T-helper 17 cell (primary cell): ENCODE measurements at regions not wholly inside any gene's neighbourhood (a gene's known extent, or its start where the extent isn't known, plus 50 kb on each side); places are given as distances from the start of the nearest gene placed in this dataset.

Source experiments
- ATAC-seq: fragments of 150-1000 bp; cut with Tn5 transposase; 2 replicates; pipeline ENCODE4 v1.10.0; 2021; ENCODE audit warnings: mild to moderate bottlenecking, moderate library complexity
- DNase-seq, 3 donors: peaks; one replicate each; pipeline versions ENCODE4 v3.0.0 to v3.0.0-alpha.2; 2020 to 2021
- H3K9me3 ChIP-seq: one replicate; pipeline ENCODE4 v1.7.0; 2013; ENCODE audit warnings: low read length, mild to moderate bottlenecking; ENCODE audit not compliant: control insufficient read depth, poor library complexity, severe bottlenecking
- H3K27ac Mint-ChIP-seq: one replicate; pipeline ENCODE4 v1.8.0; 2022; ENCODE audit warnings: mild to moderate bottlenecking, moderate library complexity, mixed read lengths
- H3K27me3 Mint-ChIP-seq: one replicate; pipeline ENCODE4 v1.8.0; 2022; ENCODE audit warnings: mixed read lengths
- H3K36me3 Mint-ChIP-seq: one replicate; pipeline ENCODE4 v1.8.0; 2022; ENCODE audit warnings: low read depth, mixed read lengths
- H3K4me1 Mint-ChIP-seq: one replicate; pipeline ENCODE4 v1.8.0; 2022; ENCODE audit warnings: mild to moderate bottlenecking, mixed read lengths
- H3K4me3 Mint-ChIP-seq: one replicate; pipeline ENCODE4 v1.8.0; 2022; ENCODE audit warnings: mild to moderate bottlenecking, moderate library complexity, mixed read lengths

DNA sequence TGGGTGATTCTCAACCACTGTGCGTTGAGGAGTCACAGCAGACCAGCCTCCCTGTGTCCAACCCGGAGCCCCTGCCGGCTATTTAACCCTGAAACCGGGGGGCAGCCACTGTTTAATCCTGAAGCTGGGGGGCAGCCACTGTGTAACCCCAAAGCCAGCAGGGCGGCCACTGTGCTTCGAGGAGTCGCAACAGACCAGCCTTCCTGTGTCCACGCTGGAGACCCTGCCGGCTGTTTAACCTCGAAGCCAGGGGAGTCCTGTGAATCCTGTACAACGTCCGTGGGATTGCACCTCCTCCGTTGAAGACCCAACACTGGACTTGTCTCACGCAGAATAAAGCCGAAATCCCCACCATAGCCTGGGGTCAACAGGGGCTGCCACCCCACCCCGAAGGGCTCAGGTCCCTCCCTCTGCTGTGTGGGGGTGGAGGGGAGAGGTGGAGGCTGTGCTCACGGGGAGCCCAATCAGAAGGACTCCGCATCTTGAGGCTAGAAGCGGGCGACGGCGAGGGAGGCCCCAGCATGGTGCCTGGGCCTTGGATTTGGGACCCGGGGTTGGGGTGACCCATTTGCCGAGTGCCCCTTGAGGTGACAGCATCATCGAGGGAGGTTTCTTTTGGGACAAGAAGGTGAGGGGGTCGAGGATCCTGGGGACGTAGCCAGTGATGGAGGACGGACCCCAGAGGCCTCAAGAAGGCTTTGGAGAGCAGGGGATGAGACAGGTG is 94.9 kb downstream of the ADRA2C start:
- DNase-seq (no peak), ATAC-seq (no peak)
- Mint-ChIP-seq H3K27me3 (peaks cover 36% of the 10 kb centered on the region), H3K27ac (no peak overlapping the region), H3K4me1 (peaks cover 4% of the 10 kb centered on the region), H3K4me3 (no peak overlapping the region), H3K36me3 (peaks cover 2% of the 10 kb centered on the region)
- no peaks in the 10 kb centered on the region for H3K9me3 ChIP-seq

- no peak for DNase-seq
- H3K36me3 Mint-ChIP-seq: peaks cover 2% of the 10 kb centered on the region
Observed at GRCh38 chr4:3861720-3862639, 95.8 kb downstream of the ADRA2C start.

DNA sequence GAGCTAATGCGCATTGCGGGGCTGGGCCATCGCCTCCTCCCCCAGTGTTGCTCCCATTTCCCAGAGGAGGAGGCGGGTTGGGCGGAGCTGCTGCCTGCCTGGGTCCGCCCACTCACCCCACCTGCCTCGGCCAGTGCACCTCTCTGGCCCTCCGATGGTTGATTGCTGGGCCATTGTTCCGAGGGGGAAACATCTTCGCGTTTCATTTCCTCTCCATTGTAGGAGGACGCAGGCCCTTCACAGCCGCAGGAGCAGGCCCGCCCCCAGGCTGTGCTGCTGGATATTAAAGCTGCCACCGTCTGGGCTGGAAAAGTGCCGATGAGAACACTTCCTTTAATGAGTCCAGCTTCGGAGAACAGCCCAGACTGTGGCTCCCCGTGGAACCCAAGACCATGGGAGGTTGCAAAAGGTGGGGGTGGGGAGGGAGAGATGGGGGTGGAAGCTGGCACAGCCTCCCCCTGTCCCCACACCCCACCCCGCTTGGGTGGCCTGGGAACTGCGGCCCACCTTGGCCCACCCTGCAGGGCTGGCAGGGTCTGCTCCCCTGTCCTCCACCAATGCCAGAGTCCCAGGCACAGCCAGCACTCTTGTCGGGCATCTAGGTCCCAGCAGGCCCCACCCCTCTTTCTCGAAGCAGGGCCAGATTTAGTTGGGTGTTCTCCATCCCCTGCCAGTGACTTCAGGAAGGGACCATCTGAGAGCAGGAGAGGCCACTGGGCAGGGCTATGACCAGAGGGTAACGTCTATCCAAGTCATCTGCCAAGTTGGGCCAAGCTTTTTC is 96.6 kb downstream of the ADRA2C start:
- Mint-ChIP-seq H3K27me3 (peaks cover 33% of the 10 kb centered on the region), H3K4me1 (peaks cover 4% of the 10 kb centered on the region), H3K36me3 (peaks cover 2% of the 10 kb centered on the region), H3K4me3 (no peak overlapping the region), H3K27ac (no peak overlapping the region)
- no peak for ATAC-seq
- no peaks in the 10 kb centered on the region for H3K9me3 ChIP-seq
- DNase-seq: no peak

More at GRCh38 chr4:3861720-3862639, 95.8 kb downstream of the ADRA2C start:
- Mint-ChIP-seq H3K27me3 (peaks cover 34% of the 10 kb centered on the region), H3K4me3 (no peak overlapping the region), H3K4me1 (peaks cover 4% of the 10 kb centered on the region), H3K27ac (no peak overlapping the region)
- no peaks in the 10 kb centered on the region for H3K9me3 ChIP-seq
- no peak for ATAC-seq

- DNase-seq (no peak), ATAC-seq (no peak)
- Mint-ChIP-seq H3K4me1 (peaks cover 4% of the 10 kb centered on the region), H3K27ac (no peak overlapping the region), H3K27me3 (peaks cover 33% of the 10 kb centered on the region), H3K36me3 (peaks cover 2% of the 10 kb centered on the region), H3K4me3 (no peak overlapping the region)
- H3K9me3 ChIP-seq: no peaks in the 10 kb centered on the region
Observed at GRCh38 chr4:3863841-3864741, 97.9 kb downstream of the ADRA2C start.

- Mint-ChIP-seq H3K27me3 (peaks cover 41% of the 10 kb centered on the region), H3K27ac (no peak overlapping the region), H3K4me1 (peaks cover 4% of the 10 kb centered on the region), H3K36me3 (peaks cover 2% of the 10 kb centered on the region), H3K4me3 (no peak overlapping the region)
- no peaks in the 10 kb centered on the region for H3K9me3 ChIP-seq
- ATAC-seq (no peak), DNase-seq (no peak)
Observed at GRCh38 chr4:3864742-3865721, 98.8 kb downstream of the ADRA2C start.

DNA sequence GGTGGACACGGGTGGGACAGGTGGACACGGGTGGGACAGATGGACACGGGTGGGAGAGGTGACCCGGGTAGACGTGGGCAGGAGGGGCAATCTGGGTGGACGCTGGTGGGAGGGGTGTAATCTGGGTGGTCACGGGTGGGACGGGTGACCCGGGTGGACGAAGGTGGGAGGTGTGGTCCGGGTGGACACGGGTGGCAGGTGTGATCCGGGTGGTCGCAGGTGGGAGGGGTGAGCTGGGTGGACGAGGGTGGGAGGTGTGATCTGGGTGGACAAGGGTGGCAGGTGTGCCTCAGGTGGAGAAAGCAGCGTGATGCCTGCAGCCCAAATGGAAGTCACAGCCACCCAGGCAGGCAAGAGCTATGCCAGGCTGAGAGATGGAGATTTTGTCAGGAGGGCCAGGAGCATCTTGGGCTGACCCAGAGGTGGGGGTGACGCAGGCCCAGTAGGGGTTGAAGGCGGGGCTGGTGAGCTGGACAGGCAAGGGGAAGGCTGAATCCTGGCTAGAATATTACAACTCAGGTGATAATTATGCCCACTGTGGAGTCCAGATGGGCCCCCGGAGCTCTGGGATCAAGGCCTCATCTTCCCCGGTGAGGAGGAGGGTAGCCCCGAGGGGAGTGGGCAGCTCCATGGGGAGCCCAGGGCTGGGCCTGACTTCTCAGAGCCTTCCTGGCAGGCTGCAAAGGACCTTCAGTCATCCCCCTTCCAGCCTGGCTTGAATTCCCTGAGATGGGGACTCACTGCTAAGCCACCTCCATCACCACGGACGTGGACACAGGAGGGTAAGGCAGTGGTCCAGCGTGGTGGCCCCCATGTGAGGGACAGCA is 100.0 kb downstream of the ADRA2C start:
- no peak overlapping the region for H3K4me3 Mint-ChIP-seq
- H3K27me3 Mint-ChIP-seq: peaks cover 47% of the 10 kb centered on the region
- DNase-seq (no peak), ATAC-seq (no peak)
- no peaks in the 10 kb centered on the region for H3K9me3 ChIP-seq
- peaks cover 7% of the 10 kb centered on the region for H3K4me1 Mint-ChIP-seq
- no peak overlapping the region for H3K27ac Mint-ChIP-seq
- H3K36me3 Mint-ChIP-seq: peaks cover 6% of the 10 kb centered on the region

- no peak for ATAC-seq
- peaks cover 6% of the 10 kb centered on the region for H3K36me3 Mint-ChIP-seq
- H3K27ac Mint-ChIP-seq: no peak overlapping the region
- peaks cover 8% of the 10 kb centered on the region for H3K4me1 Mint-ChIP-seq
- H3K9me3 ChIP-seq: no peaks in the 10 kb centered on the region
- no peak overlapping the region for H3K4me3 Mint-ChIP-seq
- DNase-seq: no peak
- H3K27me3 Mint-ChIP-seq: peaks cover 48% of the 10 kb centered on the region
Observed at GRCh38 chr4:3866813-3867129, 100.6 kb downstream of the ADRA2C start.

DNA sequence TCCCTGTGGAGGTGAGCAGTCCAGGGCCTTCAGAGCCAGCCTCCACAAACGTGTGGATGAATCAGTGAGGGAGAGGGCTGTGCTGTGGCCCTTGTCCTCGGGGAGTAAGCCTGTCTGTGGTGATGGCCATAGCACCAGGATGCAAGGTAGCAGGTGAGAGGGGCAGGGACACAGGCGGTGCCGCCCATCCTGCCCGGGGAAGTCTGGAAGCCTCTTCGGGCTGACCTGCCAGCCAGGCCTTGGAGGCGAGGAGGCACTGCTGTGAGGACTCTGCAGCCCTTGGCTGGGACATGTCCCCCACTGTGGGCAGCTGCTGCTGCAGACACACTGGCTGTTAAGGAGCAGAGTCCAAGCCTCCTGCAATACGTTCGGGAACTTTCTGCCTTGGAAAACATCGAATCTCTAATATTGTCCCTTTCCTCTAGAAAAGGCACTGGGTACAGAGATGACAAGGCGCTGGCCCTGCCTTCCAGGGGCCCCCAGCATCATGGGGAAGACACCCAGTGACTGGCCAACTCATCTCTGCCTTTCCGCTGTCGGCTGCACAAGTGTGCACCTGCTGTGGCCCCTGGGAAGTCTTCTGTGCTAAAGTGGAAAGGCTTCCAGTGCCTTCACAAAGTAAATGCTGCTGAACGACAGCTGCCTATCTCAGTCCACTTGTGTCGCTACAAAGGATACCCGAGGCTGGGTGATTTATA is 101.4 kb downstream of the ADRA2C start:
- Mint-ChIP-seq H3K27me3 (peaks cover 49% of the 10 kb centered on the region), H3K4me1 (peaks cover 8% of the 10 kb centered on the region), H3K27ac (no peak overlapping the region), H3K4me3 (no peak overlapping the region), H3K36me3 (peaks cover 6% of the 10 kb centered on the region)
- ATAC-seq: no peak
- no peaks in the 10 kb centered on the region for H3K9me3 ChIP-seq
- no peak for DNase-seq

DNA sequence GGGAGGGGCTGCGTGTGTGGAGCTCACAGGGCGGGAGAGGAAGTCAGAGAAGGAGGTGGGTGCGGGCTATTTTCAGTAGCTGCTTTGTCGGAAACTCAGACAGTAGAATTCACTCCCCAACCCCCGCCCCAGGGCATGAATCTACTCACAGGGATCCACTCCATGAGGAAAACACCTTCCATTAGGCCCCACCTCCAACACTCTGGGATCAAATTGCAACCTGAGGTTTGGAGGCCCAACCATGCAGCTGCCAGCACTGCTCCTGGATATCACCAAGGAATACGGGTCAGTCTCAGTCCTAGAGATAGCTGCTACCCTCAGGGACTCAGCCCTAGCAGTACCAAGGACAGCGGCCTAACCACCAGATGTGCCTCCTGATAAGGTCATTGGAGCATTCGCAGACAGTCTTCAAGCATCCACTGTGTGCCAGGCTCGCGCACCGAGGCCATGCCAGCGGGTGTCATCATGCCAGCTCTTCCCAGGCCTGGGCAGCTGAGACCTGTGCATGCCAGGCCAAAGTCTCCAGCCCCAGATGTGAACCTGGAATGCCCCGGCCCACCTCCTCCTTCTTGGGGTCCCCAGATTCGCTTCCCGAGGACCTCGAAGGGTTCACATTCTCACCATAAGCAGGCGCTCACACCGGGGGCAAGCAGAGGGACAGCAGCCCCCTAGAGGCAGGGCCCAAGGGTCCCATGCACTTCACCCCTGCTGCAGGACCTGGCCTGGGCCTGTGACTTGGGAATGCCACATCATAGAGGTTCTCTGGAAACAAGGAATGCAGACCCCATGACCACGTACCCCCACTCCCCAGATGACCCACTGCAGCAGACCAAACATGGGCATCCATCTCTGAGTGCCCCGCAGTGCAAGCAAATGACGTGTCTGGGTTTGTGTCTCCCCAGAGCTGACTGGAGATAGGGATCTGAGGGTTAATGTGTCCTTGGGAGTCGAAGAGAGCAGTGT is 102.3 kb downstream of the ADRA2C start:
- Mint-ChIP-seq H3K27ac (no peak overlapping the region), H3K36me3 (peaks cover 10% of the 10 kb centered on the region), H3K27me3 (peaks cover 52% of the 10 kb centered on the region), H3K4me1 (peaks cover 5% of the 10 kb centered on the region), H3K4me3 (no peak overlapping the region)
- ATAC-seq (no peak), DNase-seq (no peak)
- no peaks in the 10 kb centered on the region for H3K9me3 ChIP-seq

DNA sequence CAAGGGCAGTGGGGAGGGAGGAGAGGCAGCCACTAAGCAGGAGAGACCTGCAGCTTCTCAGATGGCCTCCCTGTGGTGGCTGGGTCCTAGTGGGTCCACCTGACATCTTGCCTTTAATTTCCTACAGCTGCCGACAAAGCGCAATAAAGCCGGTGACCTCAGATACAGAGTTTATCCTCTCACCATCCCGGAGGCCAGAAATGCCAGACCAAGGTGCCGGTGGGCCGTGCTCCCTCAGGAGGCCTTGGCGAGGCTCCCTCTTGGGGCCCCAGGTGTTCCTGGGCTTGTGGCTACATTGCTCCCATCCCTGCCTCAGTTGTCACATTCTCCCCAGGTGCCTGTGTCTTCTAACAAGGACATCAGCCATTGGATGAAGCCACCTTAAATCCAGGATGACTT is 103.0 kb downstream of the ADRA2C start:
- peaks cover 45% of the 10 kb centered on the region for H3K27me3 Mint-ChIP-seq
- H3K4me3 Mint-ChIP-seq: no peak overlapping the region
- DNase-seq: no peak
- H3K27ac Mint-ChIP-seq: no peak overlapping the region
- peaks cover 10% of the 10 kb centered on the region for H3K36me3 Mint-ChIP-seq
- peaks cover 5% of the 10 kb centered on the region for H3K4me1 Mint-ChIP-seq
- no peak for ATAC-seq
- H3K9me3 ChIP-seq: no peaks in the 10 kb centered on the region
